Esophagus squamous epithelium (tissue), 5 donors: ENCODE measurements at regions not wholly inside any gene's neighbourhood (a gene's known extent, or its start where the extent isn't known, plus 50 kb on each side); places are given as distances from the start of the nearest gene placed in this dataset.

Source experiments
- DNase-seq: peaks from one replicate; lab custom pipeline; 2025; lab: John Stamatoyannopoulos, UW
- H3K27ac ChIP-seq, 4 donors: fragments of 200-600 bp; sonication (generic); one replicate each; pipeline ENCODE4 v1.5.1; 2016 to 2019; ENCODE audit warnings: mild to moderate bottlenecking in 1 of 4
- H3K27me3 ChIP-seq, 4 donors: fragments of 200-600 bp; sonication (generic); 1 replicate in 3 of 4; 2 replicates in 1 of 4; pipeline versions ENCODE4 v1.5.1 to v1.6.0; 2017 to 2021; ENCODE audit warnings: antibody characterized with exemption in 1 of 4
- H3K36me3 ChIP-seq, 3 donors: fragments of 200-600 bp; sonication (generic); one replicate each; pipeline ENCODE4 v1.5.1; 2016 to 2019
- H3K4me1 ChIP-seq, 3 donors: fragments of 200-600 bp; sonication (generic); one replicate each; pipeline ENCODE4 v1.5.1; 2017 to 2019
- H3K4me3 ChIP-seq, 4 donors: fragments of 200-600 bp; sonication (generic); 1 replicate in 3 of 4; 2 replicates in 1 of 4; pipeline ENCODE4 v1.5.1; 2016 to 2019; ENCODE audit warnings: mild to moderate bottlenecking in 2 of 4, moderate library complexity in 1 of 4
- H3K9me3 ChIP-seq, 3 donors: fragments of 200-600 bp; sonication (generic); one replicate each; pipeline ENCODE4 v1.5.1; 2016 to 2019
- POLR2A ChIP-seq, 4 donors: fragments of 450-650 bp; IDR thresholded peaks; one replicate each; pipeline ENCODE4 v1.6.1; 2017; ENCODE audit warnings: antibody characterized with exemption in 4 of 4, mild to moderate bottlenecking in 4 of 4, moderate library complexity in 3 of 4
- WGBS, 2 donors: methylation state at CpG; one replicate each; pipeline ENCODE4 v1.1.5; 2018; 5-methylcytosine and 5-hydroxymethylcytosine counted together
- intact Hi-C: fragments of 100-400 bp; cut with DNase I; formaldehyde crosslinking; loops from one replicate; pipeline ENCODE4 v1.15.0; 2022
- TF ChIP-seq, protein P1 (sequence below), 6 experiments: fragments of 450-650 bp in 4 of 6; fragments of 200-600 bp in 2 of 6; sonication (generic) in 2 of 6; IDR thresholded peaks; one replicate each; pipeline ENCODE4 v1.5.1; 2016 to 2019; ENCODE audit warnings: antibody characterized with exemption in 6 of 6, mild to moderate bottlenecking in 4 of 6, moderate library complexity in 4 of 6
- donor health status: DM: yes; HTN: yes; CAD: no.

DNA sequence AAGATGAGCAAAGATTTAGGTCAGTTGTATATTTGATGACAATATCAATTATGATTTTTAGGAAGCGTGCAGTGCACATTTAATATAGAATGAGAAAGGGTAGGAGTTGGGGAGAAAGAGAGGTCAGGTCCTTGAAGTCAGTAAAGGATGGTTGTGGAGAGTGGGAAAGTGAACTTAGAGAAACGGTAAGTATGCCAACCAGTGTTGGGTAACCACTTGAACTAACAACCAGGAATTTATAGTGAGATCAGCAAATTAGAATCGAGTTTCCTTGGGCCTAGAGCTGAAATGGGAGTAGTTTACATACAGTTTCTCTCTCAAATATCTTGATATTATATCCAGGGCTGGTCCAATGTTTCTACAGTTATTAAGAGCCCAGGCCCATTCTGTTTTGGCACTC is 188.5 kb upstream of the RBMS3 start:
- Histone ChIP-seq H3K36me3 (no peaks in the 10 kb centered on the region), H3K27ac (no peak overlapping the region), H3K9me3 (no peaks in the 10 kb centered on the region), H3K4me3 (no peak overlapping the region), H3K27me3 (no peaks in the 10 kb centered on the region), H3K4me1 (no peaks in the 10 kb centered on the region)
- intact Hi-C loops = no loop called here
- TF ChIP-seq, protein P1, sequence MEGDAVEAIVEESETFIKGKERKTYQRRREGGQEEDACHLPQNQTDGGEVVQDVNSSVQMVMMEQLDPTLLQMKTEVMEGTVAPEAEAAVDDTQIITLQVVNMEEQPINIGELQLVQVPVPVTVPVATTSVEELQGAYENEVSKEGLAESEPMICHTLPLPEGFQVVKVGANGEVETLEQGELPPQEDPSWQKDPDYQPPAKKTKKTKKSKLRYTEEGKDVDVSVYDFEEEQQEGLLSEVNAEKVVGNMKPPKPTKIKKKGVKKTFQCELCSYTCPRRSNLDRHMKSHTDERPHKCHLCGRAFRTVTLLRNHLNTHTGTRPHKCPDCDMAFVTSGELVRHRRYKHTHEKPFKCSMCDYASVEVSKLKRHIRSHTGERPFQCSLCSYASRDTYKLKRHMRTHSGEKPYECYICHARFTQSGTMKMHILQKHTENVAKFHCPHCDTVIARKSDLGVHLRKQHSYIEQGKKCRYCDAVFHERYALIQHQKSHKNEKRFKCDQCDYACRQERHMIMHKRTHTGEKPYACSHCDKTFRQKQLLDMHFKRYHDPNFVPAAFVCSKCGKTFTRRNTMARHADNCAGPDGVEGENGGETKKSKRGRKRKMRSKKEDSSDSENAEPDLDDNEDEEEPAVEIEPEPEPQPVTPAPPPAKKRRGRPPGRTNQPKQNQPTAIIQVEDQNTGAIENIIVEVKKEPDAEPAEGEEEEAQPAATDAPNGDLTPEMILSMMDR (IDR thresholded peaks at IDR 0.05) = no peak
- TF ChIP-seq POLR2A (IDR thresholded peaks at IDR 0.05) = no peak
- 48 to 53% methylated on average over 3 of the region's 3 CpGs for WGBS, 2 donors
- no peak for DNase-seq

DNA sequence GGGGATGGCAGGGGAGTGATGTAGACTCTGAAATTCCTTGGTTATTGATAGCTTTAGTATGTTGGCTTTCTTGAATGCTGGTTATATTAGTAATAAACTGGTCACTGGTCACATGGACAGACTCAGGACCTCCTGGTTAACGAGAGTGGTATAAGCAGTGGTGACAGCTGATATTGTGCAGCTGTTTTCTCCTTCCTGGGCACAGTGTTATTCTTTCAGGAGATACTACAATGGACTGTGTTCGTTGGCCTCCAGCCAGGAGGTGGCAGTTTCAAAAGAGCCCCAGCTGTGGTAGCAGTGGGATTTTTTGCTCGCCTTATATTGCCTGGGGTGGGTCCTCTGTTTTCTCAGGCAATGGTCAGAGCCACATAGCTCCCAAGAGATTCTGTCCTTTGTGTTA is 181.6 kb upstream of the RBMS3 start:
- no peaks in the 10 kb centered on the region for H3K27me3 ChIP-seq
- DNase-seq = no peak
- no peaks in the 10 kb centered on the region for H3K36me3 ChIP-seq
- intact Hi-C loops = no loop called here
- TF ChIP-seq, protein P1 (IDR thresholded peaks at IDR 0.05) = no peak
- no peak for TF ChIP-seq POLR2A (IDR thresholded peaks at IDR 0.05)
- H3K27ac ChIP-seq = no peak overlapping the region
- no peaks in the 10 kb centered on the region for H3K4me1 ChIP-seq
- no peaks in the 10 kb centered on the region for H3K9me3 ChIP-seq
- 60 to 83% methylated on average over 1 to 2 of the region's 3 CpGs for WGBS, 2 donors
- H3K4me3 ChIP-seq = no peak overlapping the region

DNA sequence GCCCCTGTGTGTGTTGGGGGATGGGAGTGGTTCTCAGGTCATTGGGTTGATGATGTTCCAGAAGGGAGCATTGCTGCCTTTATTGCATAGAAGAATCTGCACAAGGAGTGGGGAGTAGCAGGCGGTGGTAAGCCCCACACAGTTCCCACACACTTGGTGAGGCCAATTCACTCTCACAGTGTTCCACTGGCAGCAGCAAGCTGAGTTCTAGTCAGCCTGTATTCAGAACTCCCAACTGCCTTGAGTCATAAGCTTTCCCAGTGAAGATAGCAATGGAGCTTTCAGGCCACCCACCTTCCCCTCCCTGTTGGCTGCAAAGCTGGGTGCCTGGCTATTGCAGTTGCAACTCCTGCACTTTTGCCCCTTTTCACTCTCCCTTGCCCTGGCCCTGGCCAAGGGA is 181.1 kb upstream of the RBMS3 start:
- intact Hi-C loops = no loop called here
- Histone ChIP-seq H3K9me3 (no peaks in the 10 kb centered on the region), H3K36me3 (no peaks in the 10 kb centered on the region), H3K4me3 (no peak overlapping the region), H3K4me1 (no peaks in the 10 kb centered on the region), H3K27ac (no peak overlapping the region), H3K27me3 (no peaks in the 10 kb centered on the region)
- no peak for DNase-seq
- TF ChIP-seq, protein P1 (IDR thresholded peaks at IDR 0.05) = no peak
- TF ChIP-seq POLR2A (IDR thresholded peaks at IDR 0.05) = no peak
- WGBS, 2 donors = 80% methylated on average over 1 of the region's 1 CpG; no CpG with 5 or more reads in 1 of the 2 donors

DNA sequence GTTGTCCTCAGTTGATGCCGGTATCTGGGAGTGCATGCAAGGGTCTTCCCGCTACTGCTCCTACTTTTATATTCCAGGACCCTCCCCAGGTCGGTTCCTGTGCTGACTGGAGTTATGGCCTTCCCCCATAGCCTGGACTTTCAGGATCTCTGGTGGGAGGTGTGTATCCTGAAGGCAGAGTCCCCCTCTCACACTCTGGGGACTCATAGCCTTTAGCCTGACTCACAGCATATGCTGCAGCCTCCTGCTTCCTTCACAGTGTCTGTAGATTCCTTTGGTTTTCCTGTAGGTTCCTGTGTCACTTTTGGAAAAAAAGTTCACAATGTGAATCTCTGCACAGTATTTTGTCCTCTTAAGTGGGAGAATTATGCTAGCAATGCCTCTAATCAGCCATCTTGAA is 180.6 kb upstream of the RBMS3 start:
- intact Hi-C loops = no loop called here
- no peaks in the 10 kb centered on the region for H3K27me3 ChIP-seq
- WGBS, 2 donors = 86 to 100% methylated on average over 3 of the region's 3 CpGs
- no peak for TF ChIP-seq POLR2A (IDR thresholded peaks at IDR 0.05)
- TF ChIP-seq, protein P1 (IDR thresholded peaks at IDR 0.05) = no peak
- H3K36me3 ChIP-seq = no peaks in the 10 kb centered on the region
- H3K4me1 ChIP-seq = no peaks in the 10 kb centered on the region
- DNase-seq = no peak
- no peaks in the 10 kb centered on the region for H3K9me3 ChIP-seq
- no peak overlapping the region for H3K27ac ChIP-seq
- no peak overlapping the region for H3K4me3 ChIP-seq

DNA sequence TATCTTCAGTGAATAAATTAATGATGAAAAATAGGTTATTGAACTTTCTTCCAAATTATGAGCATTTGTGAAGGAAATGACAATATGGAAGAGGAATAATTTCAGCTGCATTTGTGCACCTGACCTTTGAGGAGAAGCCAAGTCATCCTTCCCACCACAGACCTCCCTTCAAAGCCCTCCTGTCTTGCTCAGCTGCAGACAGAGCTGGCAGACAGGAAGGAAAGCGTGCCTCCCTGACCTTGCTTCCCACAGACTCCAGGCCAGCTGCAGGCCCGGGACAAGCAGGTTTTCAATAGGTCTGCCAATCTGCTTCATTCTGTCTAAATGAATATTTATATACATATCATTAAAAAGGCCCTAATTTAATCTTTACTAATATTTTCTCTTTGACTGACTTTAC is 152.9 kb upstream of the RBMS3 start:
- no peak for DNase-seq
- Histone ChIP-seq H3K27me3 (no peaks in the 10 kb centered on the region), H3K9me3 (no peaks in the 10 kb centered on the region), H3K36me3 (no peaks in the 10 kb centered on the region), H3K4me1 (no peaks in the 10 kb centered on the region), H3K27ac (no peak overlapping the region), H3K4me3 (no peak overlapping the region)
- TF ChIP-seq, protein P1 (IDR thresholded peaks at IDR 0.05) = no peak
- TF ChIP-seq POLR2A (IDR thresholded peaks at IDR 0.05) = no peak
- WGBS, 2 donors = 63 to 86% methylated on average over 2 of the region's 2 CpGs
- intact Hi-C loops = no loop called here
